Esophagus (tissue), 2 donors: ENCODE measurements at regions not wholly inside any gene's neighbourhood (a gene's known extent, or its start where the extent isn't known, plus 50 kb on each side); places are given as distances from the start of the nearest gene placed in this dataset.

ENCODE experiments used
- H3K27ac ChIP-seq, 2 donors: one replicate each; pipeline ENCODE4 v1.5.1; 2013; ENCODE audit warnings: low read depth in 2 of 2, mild to moderate bottlenecking in 2 of 2, inconsistent platforms in 1 of 2, low read length in 1 of 2, moderate library complexity in 1 of 2
- H3K27me3 ChIP-seq, 2 donors: one replicate each; pipeline ENCODE4 v1.6.1; 2013; ENCODE audit warnings: low read length in 2 of 2, control low read depth in 1 of 2, mild to moderate bottlenecking in 1 of 2; ENCODE audit not compliant: insufficient read depth in 2 of 2, control insufficient read depth in 1 of 2
- H3K36me3 ChIP-seq, 2 donors: one replicate each; pipeline ENCODE4 v1.6.1; 2013; ENCODE audit warnings: low read length in 1 of 2; ENCODE audit not compliant: control insufficient read depth in 2 of 2, insufficient read depth in 2 of 2
- H3K4me1 ChIP-seq, 2 donors: one replicate each; pipeline ENCODE4 v1.6.1; 2013; ENCODE audit warnings: low read length in 1 of 2; ENCODE audit not compliant: control insufficient read depth in 2 of 2, insufficient read depth in 2 of 2
- H3K4me3 ChIP-seq, 2 donors: one replicate each; pipeline ENCODE4 v1.5.1; 2013; ENCODE audit warnings: low read length in 2 of 2, mild to moderate bottlenecking in 2 of 2, low read depth in 1 of 2, moderate library complexity in 1 of 2
- H3K9me3 ChIP-seq, 2 donors: one replicate each; pipeline ENCODE4 v1.6.1; 2013; ENCODE audit warnings: mild to moderate bottlenecking in 2 of 2, low read depth in 1 of 2, low read length in 1 of 2, moderate library complexity in 1 of 2; ENCODE audit not compliant: control insufficient read depth in 2 of 2, insufficient read depth in 1 of 2
- WGBS, 2 donors: extraction: QIAGEN DNeasy Blood & Tissue Kit; methylation state at CpG; one replicate each; pipeline ENCODE4 v1.1.7; 2013; 5-methylcytosine and 5-hydroxymethylcytosine counted together
- donor health status: healthy with polysubstance abuse.
- donor health status: Bipolar disorder and iron deficiency.

DNA sequence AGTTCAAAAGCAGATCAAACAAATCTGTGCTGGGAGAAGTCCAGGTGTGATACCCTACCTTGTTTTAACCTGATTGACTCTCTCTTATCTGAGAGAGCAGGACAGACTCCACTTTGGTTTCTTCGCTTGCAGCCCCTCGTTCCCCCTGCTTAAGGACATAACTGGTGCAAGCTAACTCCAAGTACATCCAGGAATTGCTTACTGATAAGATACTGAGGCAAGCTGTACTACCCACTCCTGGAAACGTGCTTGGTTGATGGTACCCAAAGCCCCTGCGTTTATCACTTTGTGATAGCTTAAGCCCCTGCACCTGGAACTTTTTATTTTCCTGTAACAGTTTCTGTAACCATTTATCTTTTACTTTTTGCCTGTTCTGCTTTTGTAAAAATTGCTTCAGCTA is 157.0 kb upstream of the OLIG3 start:
- Histone ChIP-seq H3K36me3 (no peaks in the 10 kb centered on the region), H3K4me1 (no peaks in the 10 kb centered on the region), H3K27me3 (no peaks in the 10 kb centered on the region), H3K4me3 (no peak overlapping the region), H3K27ac (no peak overlapping the region), H3K9me3 (peaks cover 0 to 6% of the 10 kb centered on the region in 2 donors)
- WGBS, 2 donors = 39 to 42% methylated on average over 4 of the region's 4 CpGs

DNA sequence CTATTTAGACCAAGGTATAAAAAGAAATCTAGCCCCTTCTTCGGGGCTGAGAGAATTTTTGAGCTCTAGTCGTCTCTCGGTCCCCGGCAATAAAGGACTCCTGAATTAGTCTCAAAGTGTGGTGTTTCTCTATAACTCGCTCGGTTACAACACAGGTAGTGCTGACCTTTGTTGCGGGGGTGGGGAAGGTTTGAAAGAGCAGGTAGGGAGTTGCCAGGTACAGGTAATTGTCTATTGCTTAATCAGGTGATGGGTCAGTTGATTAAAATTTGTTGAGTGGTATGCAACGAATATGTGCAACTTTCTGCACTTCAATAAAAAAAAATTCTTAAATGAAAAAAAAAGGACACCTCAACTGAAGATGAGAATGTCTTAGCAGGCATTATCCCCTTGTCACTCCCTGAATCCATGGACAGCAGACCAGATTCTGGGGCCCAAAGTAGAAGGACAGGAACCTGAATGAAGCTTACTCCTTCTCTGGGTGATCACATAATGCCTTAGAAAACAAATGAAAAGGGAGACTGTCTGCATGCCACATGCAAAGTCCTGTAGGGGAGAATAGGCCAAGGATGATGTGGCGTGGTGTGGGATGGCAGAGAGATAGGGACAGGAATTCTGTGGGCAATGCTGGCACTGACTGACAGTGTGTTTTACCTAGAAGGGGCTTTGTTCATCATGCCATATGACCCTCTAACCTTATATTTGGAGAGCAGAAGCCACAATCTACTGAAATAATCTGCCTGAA is 157.6 kb upstream of the OLIG3 start:
- H3K4me3 ChIP-seq = no peak overlapping the region
- WGBS, 2 donors = 84 to 88% methylated on average over 9 of the region's 9 CpGs
- peaks cover 0 to 6% of the 10 kb centered on the region in 2 donors for H3K9me3 ChIP-seq
- no peaks in the 10 kb centered on the region for H3K27me3 ChIP-seq
- no peaks in the 10 kb centered on the region for H3K36me3 ChIP-seq
- no peak overlapping the region for H3K27ac ChIP-seq
- H3K4me1 ChIP-seq = no peaks in the 10 kb centered on the region

DNA sequence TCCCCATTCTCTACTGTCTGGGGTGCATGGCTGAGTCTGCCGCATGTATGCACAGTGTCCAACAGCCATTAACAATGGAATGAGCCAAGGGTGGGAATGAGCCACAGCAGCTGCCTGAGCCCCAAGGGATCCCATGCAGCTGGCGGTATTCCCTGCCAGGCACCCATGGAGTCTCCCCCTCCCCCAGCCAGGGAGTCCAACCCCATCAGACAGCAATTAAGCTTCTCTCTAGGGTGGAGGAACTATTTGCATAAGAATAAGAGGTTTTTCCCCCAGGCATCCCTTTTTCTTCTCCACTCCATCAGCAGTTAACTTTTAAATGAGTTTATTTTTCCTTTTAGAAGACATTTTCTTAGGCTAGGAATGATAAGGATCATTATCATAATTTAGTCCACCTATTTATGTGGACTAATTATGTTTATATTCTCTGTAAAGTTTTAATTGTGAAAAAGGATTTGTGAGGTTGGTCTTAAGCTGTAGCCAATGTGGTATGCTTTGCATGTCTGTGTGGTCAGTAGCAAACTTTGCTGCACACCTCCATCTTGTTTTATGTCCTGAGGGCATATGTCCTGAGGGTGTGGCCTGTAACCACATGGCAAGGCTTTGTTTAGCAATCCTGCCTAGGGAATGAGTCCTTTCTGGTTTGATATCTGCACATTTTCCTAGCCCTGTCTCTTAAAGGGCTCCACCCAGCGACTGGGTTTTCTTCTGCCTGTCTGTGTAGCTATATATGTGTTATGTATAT is 158.9 kb upstream of the OLIG3 start:
- Histone ChIP-seq H3K4me1 (no peaks in the 10 kb centered on the region), H3K27ac (no peak overlapping the region), H3K9me3 (peaks cover 0 to 6% of the 10 kb centered on the region in 2 donors), H3K27me3 (no peaks in the 10 kb centered on the region), H3K36me3 (no peaks in the 10 kb centered on the region), H3K4me3 (no peak overlapping the region)
- 95 to 96% methylated on average over 3 of the region's 3 CpGs for WGBS, 2 donors

DNA sequence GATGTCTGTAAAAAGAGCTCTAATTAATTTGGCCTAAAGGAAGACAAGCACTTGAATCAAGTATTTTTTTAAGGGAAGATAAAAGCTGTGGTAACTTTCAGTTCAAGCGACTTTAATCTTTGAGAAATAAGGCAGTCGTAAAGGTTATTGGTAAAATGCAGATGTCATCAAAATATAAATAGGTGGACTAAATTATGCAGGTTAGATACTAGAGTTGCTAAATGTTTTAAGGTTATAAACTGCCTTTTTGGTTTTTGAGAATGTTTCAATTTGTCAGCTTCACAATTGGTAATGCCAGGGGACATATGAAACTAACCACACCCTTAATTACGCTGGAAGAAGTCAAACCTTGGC is 159.5 kb upstream of the OLIG3 start:
- Histone ChIP-seq H3K27ac (no peak overlapping the region), H3K4me3 (no peak overlapping the region), H3K4me1 (no peaks in the 10 kb centered on the region), H3K27me3 (no peaks in the 10 kb centered on the region), H3K9me3 (peaks cover 0 to 6% of the 10 kb centered on the region in 2 donors), H3K36me3 (no peaks in the 10 kb centered on the region)
- WGBS, 2 donors = 95 to 100% methylated on average over 3 of the region's 3 CpGs

DNA sequence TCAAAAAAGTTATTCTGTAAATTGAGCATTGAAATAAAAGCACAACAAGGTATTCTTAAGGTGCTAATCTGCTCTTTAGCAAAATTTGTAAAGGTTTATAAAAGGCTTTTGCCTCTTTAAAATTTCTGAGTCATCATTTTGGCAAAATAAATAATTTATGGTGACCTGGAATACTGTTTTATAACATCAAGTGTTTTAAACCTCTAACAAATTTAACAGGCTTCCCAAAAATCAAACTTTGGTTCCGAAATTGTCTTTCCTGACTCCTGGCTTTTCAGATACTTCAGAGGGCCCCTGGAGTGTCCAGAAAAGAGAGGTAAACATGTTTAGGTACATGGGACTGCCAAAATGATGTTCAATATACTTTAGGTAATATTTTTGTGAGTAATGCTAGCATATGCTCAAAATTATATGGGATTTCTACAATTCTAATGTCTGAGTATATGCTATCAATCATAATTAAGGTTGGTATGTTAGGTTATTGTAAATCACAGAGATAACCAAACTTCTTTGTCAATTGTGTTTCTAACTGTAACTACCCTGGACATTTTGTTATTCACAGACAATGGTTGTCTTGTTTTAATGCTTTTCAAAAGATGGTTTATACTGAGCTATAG is 160.3 kb upstream of the OLIG3 start:
- no peaks in the 10 kb centered on the region for H3K27me3 ChIP-seq
- H3K4me1 ChIP-seq = no peaks in the 10 kb centered on the region
- no peak overlapping the region for H3K4me3 ChIP-seq
- WGBS, 2 donors = 82 to 89% methylated on average over 1 of the region's 1 CpG
- no peaks in the 10 kb centered on the region for H3K36me3 ChIP-seq
- peaks cover 0 to 6% of the 10 kb centered on the region in 2 donors for H3K9me3 ChIP-seq
- no peak overlapping the region for H3K27ac ChIP-seq

DNA sequence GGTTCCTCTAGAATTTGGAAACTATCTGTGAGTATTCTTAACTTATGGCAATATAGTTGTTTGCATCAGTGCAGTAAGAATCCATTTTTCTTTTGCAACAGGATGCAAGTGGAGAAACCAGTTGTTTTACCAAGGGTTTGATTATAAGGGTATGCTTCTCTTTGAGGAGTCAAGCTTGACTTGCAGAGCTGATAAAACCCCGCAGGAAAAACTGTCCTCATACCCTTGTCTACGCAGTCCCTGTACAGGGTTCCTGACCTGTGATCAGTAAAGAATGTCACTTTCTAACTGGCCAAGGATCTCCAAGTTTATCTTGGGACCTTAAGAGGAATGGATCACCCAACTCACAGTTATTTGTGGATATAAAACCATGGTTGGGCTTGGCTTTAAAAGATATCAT is 161.1 kb upstream of the OLIG3 start:
- WGBS, 2 donors = 89 to 90% methylated on average over 2 of the region's 2 CpGs

DNA sequence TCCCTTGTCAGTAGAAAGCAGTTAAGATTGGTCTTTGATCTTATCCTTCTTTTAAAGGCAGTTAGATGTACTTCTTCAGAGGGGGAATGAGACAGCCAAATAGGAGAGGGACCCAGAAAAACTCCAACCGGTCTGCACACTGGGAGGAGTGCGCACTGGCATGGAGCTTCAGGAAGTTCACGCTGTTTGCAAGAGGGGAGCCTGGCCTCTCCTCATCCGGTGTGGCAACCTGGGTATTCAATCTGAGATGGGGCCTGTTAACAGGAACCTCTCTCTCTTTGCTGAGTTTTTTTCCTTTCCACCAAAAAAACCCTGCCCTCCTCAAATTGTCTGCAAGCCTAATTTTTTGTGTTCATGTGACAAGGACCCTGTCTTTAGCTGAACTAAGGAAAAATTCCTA is 162.5 kb upstream of the OLIG3 start:
- Histone ChIP-seq H3K36me3 (no peaks in the 10 kb centered on the region), H3K27me3 (no peaks in the 10 kb centered on the region), H3K27ac (no peak overlapping the region), H3K4me3 (no peak overlapping the region), H3K9me3 (peaks cover 0 to 6% of the 10 kb centered on the region in 2 donors), H3K4me1 (no peaks in the 10 kb centered on the region)
- 98 to 99% methylated on average over 4 of the region's 4 CpGs for WGBS, 2 donors

More for the DNA sequence above, 161.1 kb upstream of the OLIG3 start:
- Histone ChIP-seq H3K27ac (no peak overlapping the region), H3K4me3 (no peak overlapping the region), H3K36me3 (no peaks in the 10 kb centered on the region), H3K9me3 (peaks cover 0 to 6% of the 10 kb centered on the region in 2 donors), H3K27me3 (no peaks in the 10 kb centered on the region), H3K4me1 (no peaks in the 10 kb centered on the region)

DNA sequence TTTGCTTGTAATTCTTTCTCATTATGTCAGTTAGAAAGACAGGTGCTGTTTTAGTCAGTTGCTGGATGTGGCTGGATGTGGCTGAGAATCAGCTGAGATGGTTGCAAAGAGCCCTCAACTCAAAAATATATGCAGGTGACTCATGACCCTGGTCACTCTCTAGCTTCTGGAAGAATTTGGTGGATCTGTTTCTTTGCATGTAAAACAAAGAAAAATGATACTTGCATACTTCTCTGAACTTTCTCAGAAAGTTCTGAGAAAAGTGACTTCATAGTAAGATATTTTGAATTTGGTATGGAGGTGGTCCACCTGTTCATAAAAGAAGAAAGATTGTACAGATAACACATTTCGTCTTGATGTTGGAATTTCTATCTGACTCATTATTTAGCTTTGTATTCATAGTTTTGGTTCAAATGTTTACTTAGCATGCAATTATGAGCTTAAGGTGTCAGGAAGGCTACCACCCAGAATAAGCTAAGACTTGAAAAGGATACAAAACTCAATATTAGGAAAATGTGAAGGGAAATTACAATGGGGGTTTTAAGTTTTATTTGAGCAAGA is 163.2 kb upstream of the OLIG3 start:
- Histone ChIP-seq H3K27me3 (no peaks in the 10 kb centered on the region), H3K36me3 (no peaks in the 10 kb centered on the region)
- 29 to 30% methylated on average over 1 of the region's 1 CpG for WGBS, 2 donors

DNA sequence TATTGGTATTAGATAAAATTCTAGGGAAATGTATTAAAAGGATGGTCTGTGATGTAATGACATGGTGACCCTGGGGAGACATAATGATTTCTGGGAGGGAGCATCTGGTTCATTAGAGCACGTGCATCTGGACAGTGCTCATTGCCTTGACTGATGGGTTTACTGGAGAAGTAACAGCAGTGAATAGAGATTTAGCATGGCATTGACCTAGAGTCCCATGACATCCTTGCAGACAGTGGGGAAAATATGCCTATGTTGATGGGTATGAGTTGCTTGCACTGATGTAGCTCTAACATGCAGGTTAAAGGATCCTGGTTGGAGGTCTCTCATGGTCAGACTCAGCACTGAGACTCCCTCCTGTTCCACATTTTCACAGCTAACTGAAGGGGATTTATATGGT is 164.1 kb upstream of the OLIG3 start:
- no peaks in the 10 kb centered on the region for H3K36me3 ChIP-seq
- WGBS, 2 donors = 64 to 76% methylated on average over 1 of the region's 1 CpG
- H3K27me3 ChIP-seq = no peaks in the 10 kb centered on the region
- peaks cover 0 to 2% of the 10 kb centered on the region in 2 donors for H3K9me3 ChIP-seq
- H3K4me3 ChIP-seq = no peak overlapping the region
- no peak overlapping the region for H3K27ac ChIP-seq
- H3K4me1 ChIP-seq = no peaks in the 10 kb centered on the region

More for the DNA sequence above, 163.2 kb upstream of the OLIG3 start:
- H3K4me3 ChIP-seq = no peak overlapping the region
- no peak overlapping the region for H3K27ac ChIP-seq
- no peaks in the 10 kb centered on the region for H3K4me1 ChIP-seq
- peaks cover 0 to 6% of the 10 kb centered on the region in 2 donors for H3K9me3 ChIP-seq
